ENCODE measurements at regions not wholly inside any gene's neighbourhood (a gene's known extent, or its start where the extent isn't known, plus 50 kb on each side); places are given as distances from the start of the nearest gene placed in this dataset.

DNA sequence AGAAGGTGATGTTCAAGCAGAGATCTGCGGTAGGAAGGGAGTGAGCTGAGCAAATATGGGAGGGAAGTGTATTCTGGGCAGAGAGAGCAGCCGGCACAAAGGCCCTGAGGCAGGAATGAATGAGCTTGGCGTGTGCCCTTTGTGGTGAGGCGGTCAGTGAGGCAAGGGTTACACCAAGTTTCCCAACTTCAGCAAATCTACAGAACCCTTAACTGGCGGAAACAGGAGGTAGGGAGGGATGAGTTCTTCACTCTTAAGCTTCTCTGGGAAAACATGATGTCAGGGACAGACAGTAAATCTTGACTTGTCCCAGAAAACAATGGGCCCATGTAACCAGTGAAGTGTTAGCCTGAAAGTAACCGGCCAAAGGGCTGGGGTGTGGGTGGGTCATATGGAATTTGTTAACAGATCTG lies 97.1 kb upstream of the PTPN1 start:
- Histone ChIP-seq H3K4me3 (no peak overlapping the region), H3K27ac (no peak overlapping the region), H3K4me1 (replicated peaks) (peaks cover 14% of the 10 kb centered on the region), H3K36me3 (no peaks in the 10 kb centered on the region), H3K27me3 (replicated peaks; ENCODE audit: insufficient read depth) (no peaks in the 10 kb centered on the region), H3K9me3 (no peaks in the 10 kb centered on the region)
- no peak for DNase-seq (ENCODE audit: low spot score)
- intact Hi-C loops (cut with DNase I) = no loop called here
- WGBS = 79% methylated on average over 6 of the region's 6 CpGs
- TF ChIP-seq, protein P1, sequence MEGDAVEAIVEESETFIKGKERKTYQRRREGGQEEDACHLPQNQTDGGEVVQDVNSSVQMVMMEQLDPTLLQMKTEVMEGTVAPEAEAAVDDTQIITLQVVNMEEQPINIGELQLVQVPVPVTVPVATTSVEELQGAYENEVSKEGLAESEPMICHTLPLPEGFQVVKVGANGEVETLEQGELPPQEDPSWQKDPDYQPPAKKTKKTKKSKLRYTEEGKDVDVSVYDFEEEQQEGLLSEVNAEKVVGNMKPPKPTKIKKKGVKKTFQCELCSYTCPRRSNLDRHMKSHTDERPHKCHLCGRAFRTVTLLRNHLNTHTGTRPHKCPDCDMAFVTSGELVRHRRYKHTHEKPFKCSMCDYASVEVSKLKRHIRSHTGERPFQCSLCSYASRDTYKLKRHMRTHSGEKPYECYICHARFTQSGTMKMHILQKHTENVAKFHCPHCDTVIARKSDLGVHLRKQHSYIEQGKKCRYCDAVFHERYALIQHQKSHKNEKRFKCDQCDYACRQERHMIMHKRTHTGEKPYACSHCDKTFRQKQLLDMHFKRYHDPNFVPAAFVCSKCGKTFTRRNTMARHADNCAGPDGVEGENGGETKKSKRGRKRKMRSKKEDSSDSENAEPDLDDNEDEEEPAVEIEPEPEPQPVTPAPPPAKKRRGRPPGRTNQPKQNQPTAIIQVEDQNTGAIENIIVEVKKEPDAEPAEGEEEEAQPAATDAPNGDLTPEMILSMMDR (IDR thresholded peaks at IDR 0.05) = no peak
- TF ChIP-seq POLR2AphosphoS5 (IDR thresholded peaks at IDR 0.05) (no peak), POLR2A (IDR thresholded peaks at IDR 0.05) (no peak)

GRCh38 chr20:50415021-50415515 lies 95.1 kb upstream of the PTPN1 start:
- WGBS = 25% methylated on average over 5 of the region's 5 CpGs
- Histone ChIP-seq H3K9me3 (no peaks in the 10 kb centered on the region), H3K4me1 (replicated peaks) (peaks cover 14% of the 10 kb centered on the region), H3K36me3 (no peaks in the 10 kb centered on the region), H3K4me3 (no peak overlapping the region), H3K27me3 (replicated peaks; ENCODE audit: insufficient read depth) (no peaks in the 10 kb centered on the region), H3K27ac (peak overlapping the region; percentile 97 to 98)
- TF ChIP-seq POLR2A (IDR thresholded peaks at IDR 0.05) = no peak
- TF ChIP-seq, protein P1 (IDR thresholded peaks at IDR 0.05) = peak in 1 of 4 experiments; percentile 5
- peak; percentile 76 for TF ChIP-seq POLR2AphosphoS5 (IDR thresholded peaks at IDR 0.05)
- intact Hi-C loops (cut with DNase I) = no loop called here
- peak; percentile 86 for DNase-seq (ENCODE audit: low spot score)

DNA sequence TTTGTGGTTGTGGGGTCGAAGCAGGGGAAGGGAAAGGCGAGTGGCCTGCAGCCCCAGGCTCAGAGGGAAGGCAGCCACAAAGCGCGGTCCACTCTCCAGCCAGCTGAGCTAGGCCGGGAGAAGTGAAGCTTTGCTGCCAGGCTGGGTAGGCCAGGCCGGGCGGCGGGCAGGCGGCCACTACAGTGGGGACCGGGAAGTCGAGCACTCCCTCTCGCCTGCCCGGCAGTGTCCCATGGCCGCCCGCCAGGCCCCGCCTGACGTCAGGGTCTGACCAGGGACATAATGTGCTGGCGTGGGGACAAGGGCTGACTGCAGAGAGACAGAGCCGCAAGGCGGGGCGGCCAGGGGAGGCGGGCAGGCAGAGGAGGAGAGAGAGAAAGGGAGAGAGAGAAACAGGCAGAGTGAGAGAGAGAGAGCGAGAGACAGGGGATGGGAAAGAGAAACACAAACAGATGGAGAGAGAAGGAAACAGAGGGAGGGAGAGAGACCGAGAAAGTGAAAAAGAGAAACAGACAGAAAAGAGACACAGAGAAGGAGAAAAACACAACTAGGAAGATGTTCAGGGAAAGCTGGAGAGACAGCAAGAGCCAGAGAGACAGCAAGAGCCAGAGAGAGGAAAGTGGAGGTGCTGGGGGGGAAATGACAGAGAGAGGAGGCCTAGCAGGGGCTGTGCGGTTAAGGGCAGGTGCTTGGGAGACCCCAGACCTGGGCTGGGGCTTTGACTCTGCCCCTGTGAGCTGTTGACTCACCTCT lies 94.5 kb upstream of the PTPN1 start:
- H3K27me3 ChIP-seq (replicated peaks; ENCODE audit: insufficient read depth) = no peaks in the 10 kb centered on the region
- 19% methylated on average over 25 of the region's 25 CpGs for WGBS
- peaks cover 14% of the 10 kb centered on the region for H3K4me1 ChIP-seq (replicated peaks)
- H3K27ac ChIP-seq = peak overlapping the region; percentile 97 to 98
- no peaks in the 10 kb centered on the region for H3K9me3 ChIP-seq
- H3K36me3 ChIP-seq = no peaks in the 10 kb centered on the region
- TF ChIP-seq POLR2A (IDR thresholded peaks at IDR 0.05) (peak; percentile 82), POLR2AphosphoS5 (IDR thresholded peaks at IDR 0.05) (peak; percentile 98)
- TF ChIP-seq, protein P1 (IDR thresholded peaks at IDR 0.05) = peak in 1 of 4 experiments; percentile 34
- DNase-seq (ENCODE audit: low spot score) = peak; percentile 100
- intact Hi-C loops (cut with DNase I) = loop anchor here (1.0 kb wide), 1 partner anchor 17 kb away; no protein-coding TSS in a partner anchor
- H3K4me3 ChIP-seq = no peak overlapping the region

DNA sequence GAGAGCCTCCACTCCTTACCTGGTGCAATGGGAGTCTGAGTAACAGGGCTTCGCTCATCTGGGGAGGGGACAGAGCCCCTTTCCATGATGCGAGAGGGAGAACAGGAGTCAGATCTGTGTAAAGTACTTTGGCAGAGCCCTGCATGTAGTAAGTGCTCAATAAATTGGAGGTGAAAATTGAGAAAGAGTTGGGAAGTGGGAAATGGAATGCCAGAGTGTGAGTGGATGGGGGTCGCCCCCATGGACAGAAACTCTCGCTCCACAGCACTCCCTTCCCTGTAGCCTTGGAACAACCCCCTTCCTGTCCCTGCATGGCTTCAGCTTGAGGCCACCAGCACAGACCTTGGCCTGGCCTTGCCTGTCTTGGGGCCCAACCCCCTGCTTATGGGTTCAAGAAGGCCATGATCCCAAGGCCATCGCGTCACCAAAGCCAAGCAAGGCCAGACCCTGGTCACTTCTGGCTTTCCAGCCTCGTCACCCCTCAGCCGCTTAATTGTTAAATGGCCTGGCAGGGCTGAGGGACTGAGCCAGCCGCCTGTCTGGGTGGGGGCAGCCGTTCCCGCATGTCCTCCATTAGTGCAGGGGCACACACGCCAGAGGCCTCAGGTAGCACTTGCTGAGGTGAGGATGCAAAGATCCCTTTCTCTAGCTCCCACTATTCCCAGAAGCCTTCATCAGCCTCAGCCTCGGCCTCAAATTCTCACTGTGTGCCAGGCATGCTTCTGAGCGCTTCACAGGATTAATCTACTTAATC lies 93.7 kb upstream of the PTPN1 start:
- WGBS = 83% methylated on average over 14 of the region's 14 CpGs
- Histone ChIP-seq H3K27ac (peak overlapping the region; percentile 97 to 98), H3K4me3 (no peak overlapping the region), H3K36me3 (no peaks in the 10 kb centered on the region), H3K9me3 (no peaks in the 10 kb centered on the region), H3K4me1 (replicated peaks) (peaks cover 14% of the 10 kb centered on the region), H3K27me3 (replicated peaks; ENCODE audit: insufficient read depth) (no peaks in the 10 kb centered on the region)
- no peak for TF ChIP-seq POLR2AphosphoS5 (IDR thresholded peaks at IDR 0.05)
- TF ChIP-seq, protein P1 (IDR thresholded peaks at IDR 0.05) = no peak
- TF ChIP-seq POLR2A (IDR thresholded peaks at IDR 0.05) = no peak
- intact Hi-C loops (cut with DNase I) = loop anchor here (1.0 kb wide), 1 partner anchor 18 kb away; no protein-coding TSS in a partner anchor
- DNase-seq (ENCODE audit: low spot score) = no peak
